ENCODE measurements at regions not wholly inside any gene's neighbourhood (a gene's known extent, or its start where the extent isn't known, plus 50 kb on each side); places are given as distances from the start of the nearest gene placed in this dataset.

GRCh38 chr2:215742021-215742420 is 271.3 kb downstream of the MREG start:
- TF ChIP-seq EZH2phosphoT487 (IDR thresholded peaks at IDR 0.05; ENCODE audit: borderline replicate concordance, low read length), result no peak
- TF ChIP-seq, protein P1, sequence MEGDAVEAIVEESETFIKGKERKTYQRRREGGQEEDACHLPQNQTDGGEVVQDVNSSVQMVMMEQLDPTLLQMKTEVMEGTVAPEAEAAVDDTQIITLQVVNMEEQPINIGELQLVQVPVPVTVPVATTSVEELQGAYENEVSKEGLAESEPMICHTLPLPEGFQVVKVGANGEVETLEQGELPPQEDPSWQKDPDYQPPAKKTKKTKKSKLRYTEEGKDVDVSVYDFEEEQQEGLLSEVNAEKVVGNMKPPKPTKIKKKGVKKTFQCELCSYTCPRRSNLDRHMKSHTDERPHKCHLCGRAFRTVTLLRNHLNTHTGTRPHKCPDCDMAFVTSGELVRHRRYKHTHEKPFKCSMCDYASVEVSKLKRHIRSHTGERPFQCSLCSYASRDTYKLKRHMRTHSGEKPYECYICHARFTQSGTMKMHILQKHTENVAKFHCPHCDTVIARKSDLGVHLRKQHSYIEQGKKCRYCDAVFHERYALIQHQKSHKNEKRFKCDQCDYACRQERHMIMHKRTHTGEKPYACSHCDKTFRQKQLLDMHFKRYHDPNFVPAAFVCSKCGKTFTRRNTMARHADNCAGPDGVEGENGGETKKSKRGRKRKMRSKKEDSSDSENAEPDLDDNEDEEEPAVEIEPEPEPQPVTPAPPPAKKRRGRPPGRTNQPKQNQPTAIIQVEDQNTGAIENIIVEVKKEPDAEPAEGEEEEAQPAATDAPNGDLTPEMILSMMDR (conservative IDR thresholded peaks at IDR 0.05; ENCODE audit: low read depth, low read length), result no peak
